ENCODE measurements at regions not wholly inside any gene's neighbourhood (a gene's known extent, or its start where the extent isn't known, plus 50 kb on each side); places are given as distances from the start of the nearest gene placed in this dataset.

- no peak for DNase-seq (ENCODE audit: low read depth)
These were observed 51.7 kb upstream of the TJP1 start for GRCh38 chr15:29873947-29874411.

- DNase-seq (ENCODE audit: low read depth) = no peak
These were observed 51.0 kb upstream of the TJP1 start for GRCh38 chr15:29873264-29873663.

- DNase-seq (ENCODE audit: low read depth) = no peak
These were observed 50.4 kb upstream of the TJP1 start for GRCh38 chr15:29872716-29873115.

All from amniotic epithelial cell (primary cell).